ENCODE measurements at regions not wholly inside any gene's neighbourhood (a gene's known extent, or its start where the extent isn't known, plus 50 kb on each side); places are given as distances from the start of the nearest gene placed in this dataset.

GRCh38 chr14:55803873-55804553 is 224.0 kb downstream of the KTN1 start:
- H3K4me2 ChIP-seq (ENCODE audit: low read length) = no peak overlapping the region
- H3K23ac ChIP-seq (ENCODE audit: low read length) = no peak overlapping the region
- H3K4me3 ChIP-seq (ENCODE audit: low read depth, low read length) = no peak overlapping the region

GRCh38 chr14:55805250-55805649 is 225.2 kb downstream of the KTN1 start:
- Histone ChIP-seq H3K4me2 (ENCODE audit: low read length) (no peak overlapping the region), H3K23ac (ENCODE audit: low read length) (no peak overlapping the region), H3K14ac (ENCODE audit: low read length) (no peak overlapping the region), H2AFZ (ENCODE audit: insufficient read depth, low read length, poor library complexity) (no peak overlapping the region), H3K4me1 (ENCODE audit: control insufficient read depth in 1 of 2, insufficient read depth in 2 of 2, low read length in 2 of 2) (peaks cover 0 to 2% of the 10 kb centered on the region in 2 experiments), H2BK120ac (ENCODE audit: insufficient read depth, low read length, poor library complexity) (no peak overlapping the region), H4K12ac (ENCODE audit: low read depth, low read length) (no peak overlapping the region), H3K4me3 (ENCODE audit: low read depth, low read length) (no peak overlapping the region), H3K4ac (ENCODE audit: low read depth, low read length) (no peak overlapping the region), H3K18ac (ENCODE audit: low read length) (no peak overlapping the region), H3K27ac (ENCODE audit: low read depth, low read length) (no peak overlapping the region), H3K79me2 (ENCODE audit: control insufficient read depth, insufficient read depth, low read length, poor library complexity) (no peaks in the 10 kb centered on the region), H4K91ac (ENCODE audit: low read depth, low read length) (no peak overlapping the region), H3K79me1 (ENCODE audit: low read length) (no peaks in the 10 kb centered on the region), H3K9me3 (ENCODE audit: insufficient read depth, low read depth, low read length) (no peaks in the 10 kb centered on the region), H4K8ac (ENCODE audit: low read depth, low read length) (no peak overlapping the region), H3K36me3 (ENCODE audit: control insufficient read depth in 1 of 2, insufficient read depth in 2 of 2, low read length in 2 of 2) (no peaks in the 10 kb centered on the region), H2BK5ac (ENCODE audit: low read depth, low read length, poor library complexity) (no peak overlapping the region), H2BK12ac (ENCODE audit: low read length) (no peak overlapping the region), H2AK5ac (ENCODE audit: low read length) (no peak overlapping the region), H3K9ac (ENCODE audit: low read length) (no peak overlapping the region), H3K27me3 (ENCODE audit: insufficient read depth, low read length) (no peaks in the 10 kb centered on the region)
- no peak for DNase-seq
- no CpG with 5 or more reads among the region's 3 CpGs for WGBS (ENCODE audit: extremely low coverage, insufficient coverage, insufficient read length)

More at GRCh38 chr14:55803873-55804553, 224.0 kb downstream of the KTN1 start:
- WGBS (ENCODE audit: extremely low coverage, insufficient coverage, insufficient read length) = no CpG with 5 or more reads among the region's 5 CpGs
- peaks cover 0 to 2% of the 10 kb centered on the region in 2 experiments for H3K4me1 ChIP-seq (ENCODE audit: control insufficient read depth in 1 of 2, insufficient read depth in 2 of 2, low read length in 2 of 2)
- H2AFZ ChIP-seq (ENCODE audit: insufficient read depth, low read length, poor library complexity) = no peak overlapping the region
- H2BK120ac ChIP-seq (ENCODE audit: insufficient read depth, low read length, poor library complexity) = no peak overlapping the region
- DNase-seq = no peak
- H3K27me3 ChIP-seq (ENCODE audit: insufficient read depth, low read length) = no peaks in the 10 kb centered on the region
- H3K18ac ChIP-seq (ENCODE audit: low read length) = no peak overlapping the region
- no peak overlapping the region for H4K91ac ChIP-seq (ENCODE audit: low read depth, low read length)
- no peak overlapping the region for H3K4ac ChIP-seq (ENCODE audit: low read depth, low read length)
- H3K27ac ChIP-seq (ENCODE audit: low read depth, low read length) = no peak overlapping the region
- H3K36me3 ChIP-seq (ENCODE audit: control insufficient read depth in 1 of 2, insufficient read depth in 2 of 2, low read length in 2 of 2) = no peaks in the 10 kb centered on the region
- H3K79me2 ChIP-seq (ENCODE audit: control insufficient read depth, insufficient read depth, low read length, poor library complexity) = no peaks in the 10 kb centered on the region
- no peak overlapping the region for H3K14ac ChIP-seq (ENCODE audit: low read length)
- H4K12ac ChIP-seq (ENCODE audit: low read depth, low read length) = no peak overlapping the region
- no peaks in the 10 kb centered on the region for H3K9me3 ChIP-seq (ENCODE audit: insufficient read depth, low read depth, low read length)
- H3K79me1 ChIP-seq (ENCODE audit: low read length) = no peaks in the 10 kb centered on the region
- H2BK12ac ChIP-seq (ENCODE audit: low read length) = no peak overlapping the region
- H4K8ac ChIP-seq (ENCODE audit: low read depth, low read length) = no peak overlapping the region
- no peak overlapping the region for H2AK5ac ChIP-seq (ENCODE audit: low read length)
- no peak overlapping the region for H3K9ac ChIP-seq (ENCODE audit: low read length)
- H2BK5ac ChIP-seq (ENCODE audit: low read depth, low read length, poor library complexity) = no peak overlapping the region

GRCh38 chr14:55807053-55807880 is 227.3 kb downstream of the KTN1 start:
- no peak overlapping the region for H3K14ac ChIP-seq (ENCODE audit: low read length)
- no peak overlapping the region for H3K9ac ChIP-seq (ENCODE audit: low read length)
- no CpG with 5 or more reads among the region's 17 CpGs for WGBS (ENCODE audit: extremely low coverage, insufficient coverage, insufficient read length)
- H3K9me3 ChIP-seq (ENCODE audit: insufficient read depth, low read depth, low read length) = no peaks in the 10 kb centered on the region
- H3K27me3 ChIP-seq (ENCODE audit: insufficient read depth, low read length) = no peaks in the 10 kb centered on the region
- no peak overlapping the region for H2BK12ac ChIP-seq (ENCODE audit: low read length)
- no peak overlapping the region for H4K91ac ChIP-seq (ENCODE audit: low read depth, low read length)
- no peaks in the 10 kb centered on the region for H3K79me2 ChIP-seq (ENCODE audit: control insufficient read depth, insufficient read depth, low read length, poor library complexity)
- H3K4ac ChIP-seq (ENCODE audit: low read depth, low read length) = no peak overlapping the region
- H2AK5ac ChIP-seq (ENCODE audit: low read length) = no peak overlapping the region
- no peak overlapping the region for H2BK120ac ChIP-seq (ENCODE audit: insufficient read depth, low read length, poor library complexity)
- peak in 1 of 2 donors; percentile 26 for DNase-seq
- H2AFZ ChIP-seq (ENCODE audit: insufficient read depth, low read length, poor library complexity) = no peak overlapping the region
- H4K8ac ChIP-seq (ENCODE audit: low read depth, low read length) = no peak overlapping the region
- no peak overlapping the region for H2BK5ac ChIP-seq (ENCODE audit: low read depth, low read length, poor library complexity)
- H3K4me1 ChIP-seq (ENCODE audit: control insufficient read depth in 1 of 2, insufficient read depth in 2 of 2, low read length in 2 of 2) = peaks cover 0 to 2% of the 10 kb centered on the region in 2 experiments
- H3K36me3 ChIP-seq (ENCODE audit: control insufficient read depth in 1 of 2, insufficient read depth in 2 of 2, low read length in 2 of 2) = no peaks in the 10 kb centered on the region
- H3K18ac ChIP-seq (ENCODE audit: low read length) = no peak overlapping the region
- H3K4me3 ChIP-seq (ENCODE audit: low read depth, low read length) = no peak overlapping the region
- H3K79me1 ChIP-seq (ENCODE audit: low read length) = no peaks in the 10 kb centered on the region
- H4K12ac ChIP-seq (ENCODE audit: low read depth, low read length) = no peak overlapping the region
- H3K27ac ChIP-seq (ENCODE audit: low read depth, low read length) = no peak overlapping the region
- no peak overlapping the region for H3K23ac ChIP-seq (ENCODE audit: low read length)
- H3K4me2 ChIP-seq (ENCODE audit: low read length) = no peak overlapping the region

DNA sequence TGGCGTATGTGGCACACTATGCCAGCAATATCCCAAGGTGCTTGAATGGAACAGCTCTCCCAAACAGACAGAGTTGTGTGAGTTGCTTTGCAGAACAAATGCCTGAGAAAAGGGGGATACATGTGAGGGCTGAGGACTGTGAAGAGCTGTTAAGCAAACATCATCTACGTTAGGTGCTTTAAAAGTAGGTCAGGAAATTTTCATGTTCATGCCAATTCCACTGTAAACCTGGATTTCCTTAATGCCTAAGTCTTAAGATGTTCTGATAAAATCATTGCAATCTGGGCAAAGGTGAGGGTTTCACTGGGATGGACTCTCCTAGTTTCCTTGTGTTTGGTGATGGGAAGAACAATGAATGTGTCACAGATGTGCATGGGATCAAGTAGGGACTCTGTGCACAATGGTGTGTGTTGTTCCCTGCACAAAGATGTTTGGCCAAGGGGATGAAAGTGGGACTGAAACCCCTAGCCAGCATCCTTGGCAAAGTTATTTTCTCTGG is 227.9 kb downstream of the KTN1 start:
- DNase-seq = peak in 1 of 2 donors; percentile 18
- Histone ChIP-seq H2BK12ac (ENCODE audit: low read length) (no peak overlapping the region), H3K79me1 (ENCODE audit: low read length) (no peaks in the 10 kb centered on the region), H3K4ac (ENCODE audit: low read depth, low read length) (no peak overlapping the region), H4K12ac (ENCODE audit: low read depth, low read length) (no peak overlapping the region), H3K23ac (ENCODE audit: low read length) (no peak overlapping the region), H3K9ac (ENCODE audit: low read length) (no peak overlapping the region), H3K27ac (ENCODE audit: low read depth, low read length) (no peak overlapping the region), H2BK5ac (ENCODE audit: low read depth, low read length, poor library complexity) (no peak overlapping the region), H3K14ac (ENCODE audit: low read length) (no peak overlapping the region), H3K18ac (ENCODE audit: low read length) (no peak overlapping the region), H3K4me1 (ENCODE audit: control insufficient read depth in 1 of 2, insufficient read depth in 2 of 2, low read length in 2 of 2) (peaks cover 0 to 2% of the 10 kb centered on the region in 2 experiments), H4K8ac (ENCODE audit: low read depth, low read length) (no peak overlapping the region), H3K79me2 (ENCODE audit: control insufficient read depth, insufficient read depth, low read length, poor library complexity) (no peaks in the 10 kb centered on the region), H3K27me3 (ENCODE audit: insufficient read depth, low read length) (no peaks in the 10 kb centered on the region), H2BK120ac (ENCODE audit: insufficient read depth, low read length, poor library complexity) (no peak overlapping the region), H3K9me3 (ENCODE audit: insufficient read depth, low read depth, low read length) (no peaks in the 10 kb centered on the region), H4K91ac (ENCODE audit: low read depth, low read length) (no peak overlapping the region), H3K4me2 (ENCODE audit: low read length) (no peak overlapping the region), H3K36me3 (ENCODE audit: control insufficient read depth in 1 of 2, insufficient read depth in 2 of 2, low read length in 2 of 2) (no peaks in the 10 kb centered on the region), H2AFZ (ENCODE audit: insufficient read depth, low read length, poor library complexity) (no peak overlapping the region), H3K4me3 (ENCODE audit: low read depth, low read length) (no peak overlapping the region), H2AK5ac (ENCODE audit: low read length) (no peak overlapping the region)
- WGBS (ENCODE audit: extremely low coverage, insufficient coverage, insufficient read length) = no CpG with 5 or more reads among the region's 2 CpGs

All from trophoblast cell (in vitro differentiated cells and primary cell).